Esophagus squamous epithelium (tissue), 5 donors: ENCODE measurements at regions not wholly inside any gene's neighbourhood (a gene's known extent, or its start where the extent isn't known, plus 50 kb on each side); places are given as distances from the start of the nearest gene placed in this dataset.

ENCODE experiments used
- DNase-seq: peaks from one replicate; lab custom pipeline; 2025; lab: John Stamatoyannopoulos, UW
- H3K27ac ChIP-seq, 4 donors: fragments of 200-600 bp; sonication (generic); one replicate each; pipeline ENCODE4 v1.5.1; 2016 to 2019; ENCODE audit warnings: mild to moderate bottlenecking in 1 of 4
- H3K27me3 ChIP-seq, 4 donors: fragments of 200-600 bp; sonication (generic); 1 replicate in 3 of 4; 2 replicates in 1 of 4; pipeline versions ENCODE4 v1.5.1 to v1.6.0; 2017 to 2021; ENCODE audit warnings: antibody characterized with exemption in 1 of 4
- H3K36me3 ChIP-seq, 3 donors: fragments of 200-600 bp; sonication (generic); one replicate each; pipeline ENCODE4 v1.5.1; 2016 to 2019
- H3K4me1 ChIP-seq, 3 donors: fragments of 200-600 bp; sonication (generic); one replicate each; pipeline ENCODE4 v1.5.1; 2017 to 2019
- H3K4me3 ChIP-seq, 4 donors: fragments of 200-600 bp; sonication (generic); 1 replicate in 3 of 4; 2 replicates in 1 of 4; pipeline ENCODE4 v1.5.1; 2016 to 2019; ENCODE audit warnings: mild to moderate bottlenecking in 2 of 4, moderate library complexity in 1 of 4
- H3K9me3 ChIP-seq, 3 donors: fragments of 200-600 bp; sonication (generic); one replicate each; pipeline ENCODE4 v1.5.1; 2016 to 2019
- POLR2A ChIP-seq, 4 donors: fragments of 450-650 bp; IDR thresholded peaks; one replicate each; pipeline ENCODE4 v1.6.1; 2017; ENCODE audit warnings: antibody characterized with exemption in 4 of 4, mild to moderate bottlenecking in 4 of 4, moderate library complexity in 3 of 4
- WGBS, 2 donors: methylation state at CpG; one replicate each; pipeline ENCODE4 v1.1.5; 2018; 5-methylcytosine and 5-hydroxymethylcytosine counted together
- intact Hi-C: fragments of 100-400 bp; cut with DNase I; formaldehyde crosslinking; loops from one replicate; pipeline ENCODE4 v1.15.0; 2022
- TF ChIP-seq, protein P1 (sequence below), 6 experiments: fragments of 450-650 bp in 4 of 6; fragments of 200-600 bp in 2 of 6; sonication (generic) in 2 of 6; IDR thresholded peaks; one replicate each; pipeline ENCODE4 v1.5.1; 2016 to 2019; ENCODE audit warnings: antibody characterized with exemption in 6 of 6, mild to moderate bottlenecking in 4 of 6, moderate library complexity in 4 of 6
- donor health status: DM: yes; HTN: yes; CAD: no.

- Histone ChIP-seq H3K4me1 (no peaks in the 10 kb centered on the region), H3K27ac (no peak overlapping the region), H3K27me3 (peaks cover 0 to 7% (median 0%) of the 10 kb centered on the region in 4 donors), H3K9me3 (no peaks in the 10 kb centered on the region), H3K4me3 (no peak overlapping the region), H3K36me3 (no peaks in the 10 kb centered on the region)
- no peak for TF ChIP-seq POLR2A (IDR thresholded peaks at IDR 0.05)
- TF ChIP-seq, protein P1, sequence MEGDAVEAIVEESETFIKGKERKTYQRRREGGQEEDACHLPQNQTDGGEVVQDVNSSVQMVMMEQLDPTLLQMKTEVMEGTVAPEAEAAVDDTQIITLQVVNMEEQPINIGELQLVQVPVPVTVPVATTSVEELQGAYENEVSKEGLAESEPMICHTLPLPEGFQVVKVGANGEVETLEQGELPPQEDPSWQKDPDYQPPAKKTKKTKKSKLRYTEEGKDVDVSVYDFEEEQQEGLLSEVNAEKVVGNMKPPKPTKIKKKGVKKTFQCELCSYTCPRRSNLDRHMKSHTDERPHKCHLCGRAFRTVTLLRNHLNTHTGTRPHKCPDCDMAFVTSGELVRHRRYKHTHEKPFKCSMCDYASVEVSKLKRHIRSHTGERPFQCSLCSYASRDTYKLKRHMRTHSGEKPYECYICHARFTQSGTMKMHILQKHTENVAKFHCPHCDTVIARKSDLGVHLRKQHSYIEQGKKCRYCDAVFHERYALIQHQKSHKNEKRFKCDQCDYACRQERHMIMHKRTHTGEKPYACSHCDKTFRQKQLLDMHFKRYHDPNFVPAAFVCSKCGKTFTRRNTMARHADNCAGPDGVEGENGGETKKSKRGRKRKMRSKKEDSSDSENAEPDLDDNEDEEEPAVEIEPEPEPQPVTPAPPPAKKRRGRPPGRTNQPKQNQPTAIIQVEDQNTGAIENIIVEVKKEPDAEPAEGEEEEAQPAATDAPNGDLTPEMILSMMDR (IDR thresholded peaks at IDR 0.05), result no peak
- 24 to 64% methylated on average over 2 of the region's 2 CpGs for WGBS, 2 donors
- no peak for DNase-seq
- intact Hi-C loops, result no loop called here
Measured at GRCh38 chr1:167145965-167146364, 52.1 kb downstream of the STYXL2 start.

- TF ChIP-seq, protein P1 (IDR thresholded peaks at IDR 0.05), result no peak
- no peak for TF ChIP-seq POLR2A (IDR thresholded peaks at IDR 0.05)
- Histone ChIP-seq H3K4me1 (no peaks in the 10 kb centered on the region), H3K36me3 (no peaks in the 10 kb centered on the region), H3K9me3 (no peaks in the 10 kb centered on the region), H3K4me3 (no peak overlapping the region), H3K27ac (no peak overlapping the region), H3K27me3 (peaks cover 0 to 7% (median 0%) of the 10 kb centered on the region in 4 donors)
- intact Hi-C loops, result no loop called here
- no peak for DNase-seq
- WGBS, 2 donors, result 30 to 36% methylated on average over 2 of the region's 2 CpGs
Measured at GRCh38 chr1:167146903-167147539, 53.1 kb downstream of the STYXL2 start.

- DNase-seq, result no peak
- 24 to 35% methylated on average over 1 of the region's 1 CpG for WGBS, 2 donors
- peaks cover 0 to 9% (median 5%) of the 10 kb centered on the region in 3 donors for H3K4me1 ChIP-seq
- H3K27ac ChIP-seq, result no peak overlapping the region
- intact Hi-C loops, result no loop called here
- no peak overlapping the region for H3K4me3 ChIP-seq
- TF ChIP-seq, protein P1 (IDR thresholded peaks at IDR 0.05), result no peak
- no peak for TF ChIP-seq POLR2A (IDR thresholded peaks at IDR 0.05)
- H3K27me3 ChIP-seq, result peaks cover 0 to 7% (median 0%) of the 10 kb centered on the region in 4 donors
- no peaks in the 10 kb centered on the region for H3K36me3 ChIP-seq
- H3K9me3 ChIP-seq, result no peaks in the 10 kb centered on the region
Measured at GRCh38 chr1:167148421-167148820, 54.5 kb downstream of the STYXL2 start.

GRCh38 chr1:167149793-167150491 lies 56.1 kb downstream of the STYXL2 start:
- no peaks in the 10 kb centered on the region for H3K36me3 ChIP-seq
- TF ChIP-seq, protein P1 (IDR thresholded peaks at IDR 0.05), result no peak
- H3K4me3 ChIP-seq, result no peak overlapping the region
- H3K27me3 ChIP-seq, result peaks cover 0 to 7% (median 0%) of the 10 kb centered on the region in 4 donors
- intact Hi-C loops, result no loop called here
- WGBS, 2 donors, result 35 to 52% methylated on average over 4 of the region's 4 CpGs
- DNase-seq, result no peak
- no peaks in the 10 kb centered on the region for H3K9me3 ChIP-seq
- H3K27ac ChIP-seq, result no peak overlapping the region
- H3K4me1 ChIP-seq, result peaks cover 0 to 9% (median 5%) of the 10 kb centered on the region in 3 donors

DNA sequence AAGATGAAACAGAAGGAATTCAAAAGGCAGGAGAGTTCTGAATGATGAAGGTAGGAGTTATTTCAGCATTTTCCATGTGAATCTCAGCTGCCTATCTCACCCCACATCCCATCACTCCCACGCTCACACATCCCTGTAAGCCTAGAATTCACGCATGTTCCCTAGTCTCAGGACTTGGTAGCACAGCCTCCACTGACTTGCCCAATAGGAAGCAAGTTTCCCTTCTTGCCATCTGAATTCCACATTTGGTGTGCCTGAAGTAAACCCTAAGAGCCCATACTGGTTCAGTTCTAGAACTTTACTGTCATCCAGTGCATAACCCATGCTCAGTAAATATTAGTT lies 56.6 kb downstream of the STYXL2 start:
- intact Hi-C loops, result no loop called here
- no peak overlapping the region for H3K4me3 ChIP-seq
- H3K4me1 ChIP-seq, result peaks cover 0 to 9% (median 5%) of the 10 kb centered on the region in 3 donors
- peaks cover 0 to 7% (median 0%) of the 10 kb centered on the region in 4 donors for H3K27me3 ChIP-seq
- H3K27ac ChIP-seq, result no peak overlapping the region
- no peak for DNase-seq
- no peaks in the 10 kb centered on the region for H3K36me3 ChIP-seq
- WGBS, 2 donors, result 84 to 85% methylated on average over 2 of the region's 2 CpGs
- TF ChIP-seq, protein P1 (IDR thresholded peaks at IDR 0.05), result no peak
- no peak for TF ChIP-seq POLR2A (IDR thresholded peaks at IDR 0.05)
- H3K9me3 ChIP-seq, result no peaks in the 10 kb centered on the region
